ENCODE measurements at regions not wholly inside any gene's neighbourhood (a gene's known extent, or its start where the extent isn't known, plus 50 kb on each side); places are given as distances from the start of the nearest gene placed in this dataset.

DNA sequence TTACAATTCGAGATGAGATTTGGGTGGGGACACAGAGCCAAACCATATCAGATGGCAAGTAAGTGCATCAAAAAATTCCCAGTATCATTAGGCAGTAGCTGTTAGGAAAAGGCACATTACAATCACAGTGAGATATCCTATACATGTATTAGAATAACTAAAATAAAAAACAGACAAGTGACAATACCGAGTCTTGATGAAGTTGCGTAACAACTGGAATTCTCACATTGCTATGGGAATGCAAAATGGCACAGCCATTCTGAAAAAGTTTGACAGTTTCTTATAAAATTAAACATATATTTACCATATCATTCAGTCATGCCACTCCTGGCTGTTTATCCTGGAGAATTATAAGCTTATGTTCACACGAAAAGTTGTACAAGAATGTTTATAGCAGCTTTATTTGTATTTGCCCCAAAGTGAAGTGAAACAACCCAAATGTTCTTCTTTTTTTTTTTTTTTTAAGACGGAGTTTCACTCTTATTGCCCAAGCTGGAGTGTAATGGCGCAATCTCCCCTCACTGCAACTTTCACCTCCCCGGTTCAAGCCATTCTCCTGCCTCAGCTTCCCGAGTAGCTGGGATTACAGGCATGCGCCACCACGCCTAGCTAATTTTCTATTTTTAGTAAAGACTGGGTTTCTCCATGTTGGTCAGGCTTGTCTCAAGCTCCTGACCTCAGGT lies 93.1 kb upstream of the TLE1 start:
- TF ChIP-seq, protein P1, sequence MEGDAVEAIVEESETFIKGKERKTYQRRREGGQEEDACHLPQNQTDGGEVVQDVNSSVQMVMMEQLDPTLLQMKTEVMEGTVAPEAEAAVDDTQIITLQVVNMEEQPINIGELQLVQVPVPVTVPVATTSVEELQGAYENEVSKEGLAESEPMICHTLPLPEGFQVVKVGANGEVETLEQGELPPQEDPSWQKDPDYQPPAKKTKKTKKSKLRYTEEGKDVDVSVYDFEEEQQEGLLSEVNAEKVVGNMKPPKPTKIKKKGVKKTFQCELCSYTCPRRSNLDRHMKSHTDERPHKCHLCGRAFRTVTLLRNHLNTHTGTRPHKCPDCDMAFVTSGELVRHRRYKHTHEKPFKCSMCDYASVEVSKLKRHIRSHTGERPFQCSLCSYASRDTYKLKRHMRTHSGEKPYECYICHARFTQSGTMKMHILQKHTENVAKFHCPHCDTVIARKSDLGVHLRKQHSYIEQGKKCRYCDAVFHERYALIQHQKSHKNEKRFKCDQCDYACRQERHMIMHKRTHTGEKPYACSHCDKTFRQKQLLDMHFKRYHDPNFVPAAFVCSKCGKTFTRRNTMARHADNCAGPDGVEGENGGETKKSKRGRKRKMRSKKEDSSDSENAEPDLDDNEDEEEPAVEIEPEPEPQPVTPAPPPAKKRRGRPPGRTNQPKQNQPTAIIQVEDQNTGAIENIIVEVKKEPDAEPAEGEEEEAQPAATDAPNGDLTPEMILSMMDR (conservative IDR thresholded peaks at IDR 0.05): no peak

DNA sequence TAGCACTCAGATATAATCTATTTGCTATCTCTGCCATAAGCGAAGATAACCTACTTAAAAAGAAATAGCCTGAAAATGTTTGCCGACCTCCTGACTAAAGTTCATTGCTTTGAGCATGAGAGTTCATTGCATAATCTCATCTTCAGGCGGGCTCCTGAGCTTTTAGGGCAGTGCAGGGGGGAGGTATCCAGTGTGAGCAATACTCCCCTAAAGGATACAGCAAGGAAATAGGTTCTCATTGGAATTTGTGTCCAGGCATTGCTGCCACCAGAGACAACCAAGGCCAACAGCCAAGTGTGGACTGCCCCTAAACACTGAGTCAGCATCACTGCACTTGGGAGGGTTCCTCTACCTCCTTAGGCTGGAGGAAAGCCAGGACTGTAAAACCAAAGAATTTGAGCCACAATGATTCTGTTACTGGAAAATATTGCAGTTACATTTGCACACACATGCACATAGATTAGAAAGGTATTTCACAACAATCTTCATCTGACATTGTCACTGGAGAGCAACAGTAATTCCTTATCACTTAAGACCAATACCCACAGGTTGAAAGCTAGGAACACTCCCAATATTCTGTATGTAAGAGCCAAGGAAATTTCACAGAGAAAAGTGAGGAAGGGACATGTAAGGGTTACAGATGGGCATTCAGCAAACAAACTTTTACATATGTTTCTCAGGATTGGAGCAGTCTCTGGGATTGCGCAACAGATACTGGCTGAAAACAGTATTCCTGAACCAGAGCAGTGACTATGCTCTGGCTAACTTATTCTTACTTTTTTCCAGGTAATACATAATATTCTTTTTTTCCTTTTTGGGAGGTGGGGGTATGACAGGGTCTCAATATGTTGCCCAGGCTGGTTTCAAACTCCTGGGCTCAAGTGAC lies 98.6 kb upstream of the TLE1 start:
- TF ChIP-seq, protein P1 (conservative IDR thresholded peaks at IDR 0.05): no peak
- H3K27ac ChIP-seq: no peak overlapping the region

More for the DNA sequence above, 93.1 kb upstream of the TLE1 start:
- no peak overlapping the region for H3K27ac ChIP-seq

DNA sequence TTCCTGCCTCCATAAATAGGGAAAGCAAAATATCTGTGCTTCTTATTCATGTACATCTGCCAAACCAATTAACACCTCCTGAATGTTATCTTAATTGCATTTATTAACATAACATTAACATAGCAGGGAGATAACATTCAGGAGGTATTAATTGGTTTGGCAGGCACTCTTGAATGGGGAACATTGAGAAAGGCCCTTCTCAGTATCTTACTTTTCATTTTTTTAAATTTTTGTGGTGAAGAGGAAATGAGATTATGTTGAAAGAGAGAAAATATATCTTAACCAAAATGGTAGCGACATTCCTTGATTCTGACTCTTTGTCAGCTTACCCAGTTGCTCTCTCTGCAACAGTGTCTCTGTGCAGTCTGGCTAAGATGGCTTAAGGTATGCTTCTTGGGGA lies 100.4 kb upstream of the TLE1 start:
- TF ChIP-seq, protein P1 (conservative IDR thresholded peaks at IDR 0.05): no peak
- H3K27ac ChIP-seq: no peak overlapping the region

DNA sequence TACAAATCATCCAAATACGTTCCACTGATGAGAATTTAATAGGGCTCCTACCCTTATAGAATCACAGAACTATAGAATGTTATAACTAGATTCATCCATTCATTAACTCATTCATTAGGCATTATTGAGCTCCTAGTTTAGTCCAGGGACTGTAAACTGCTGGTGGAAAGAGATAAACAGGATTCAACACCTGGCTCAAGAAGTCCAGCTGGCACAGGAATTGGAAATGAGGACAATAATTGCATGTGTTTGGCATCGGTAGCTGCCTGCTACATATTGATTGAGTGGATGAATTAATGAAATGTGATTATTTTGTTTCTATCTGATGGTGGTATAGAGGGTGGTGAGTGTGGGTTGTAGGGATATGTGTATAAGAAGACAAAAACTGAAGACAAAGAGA lies 100.8 kb upstream of the TLE1 start:
- no peak overlapping the region for H3K27ac ChIP-seq

DNA sequence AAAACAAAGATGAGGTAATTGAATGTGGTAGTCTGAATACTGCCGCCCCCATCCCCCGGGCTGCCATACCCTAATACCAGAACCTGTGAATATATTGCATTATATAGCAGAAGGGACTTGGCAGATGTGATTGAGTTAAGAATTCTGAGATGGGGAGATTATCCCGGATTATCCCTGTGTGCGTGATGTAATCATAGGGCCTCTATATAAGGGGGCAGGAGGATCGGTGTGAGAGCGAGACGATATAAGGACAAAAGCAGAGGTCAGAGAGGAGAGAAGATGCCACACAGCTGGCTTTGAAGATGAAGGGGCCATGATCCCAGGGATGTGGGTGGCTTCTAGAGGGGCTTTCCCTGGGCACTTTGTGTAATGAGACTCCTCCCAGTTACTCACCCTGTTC lies 101.7 kb upstream of the TLE1 start:
- no peak overlapping the region for H3K27ac ChIP-seq
- TF ChIP-seq, protein P1 (conservative IDR thresholded peaks at IDR 0.05): no peak

More for the DNA sequence above, 100.8 kb upstream of the TLE1 start:
- TF ChIP-seq, protein P1 (conservative IDR thresholded peaks at IDR 0.05): no peak

DNA sequence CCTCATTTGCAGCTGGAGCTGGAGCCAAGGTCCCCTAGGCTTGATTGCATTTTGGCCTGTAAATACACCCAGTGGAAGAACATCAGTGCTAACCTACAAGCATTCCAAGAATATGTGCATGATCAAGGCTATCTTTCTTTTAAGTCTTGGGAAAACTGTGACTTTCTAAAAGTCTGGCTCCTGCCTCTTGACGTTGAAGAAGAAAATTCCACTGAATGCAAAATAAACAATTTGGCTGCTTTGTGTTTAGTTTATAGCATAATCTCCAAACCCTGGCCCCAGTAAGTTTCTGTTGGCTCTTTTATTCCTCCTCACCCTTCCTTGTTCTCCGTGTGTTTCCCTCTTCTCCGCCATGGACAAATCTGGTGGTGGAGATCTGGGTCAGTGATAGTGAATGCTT lies 109.3 kb upstream of the TLE1 start:
- no peak overlapping the region for H3K27ac ChIP-seq
- TF ChIP-seq, protein P1 (conservative IDR thresholded peaks at IDR 0.05): no peak

DNA sequence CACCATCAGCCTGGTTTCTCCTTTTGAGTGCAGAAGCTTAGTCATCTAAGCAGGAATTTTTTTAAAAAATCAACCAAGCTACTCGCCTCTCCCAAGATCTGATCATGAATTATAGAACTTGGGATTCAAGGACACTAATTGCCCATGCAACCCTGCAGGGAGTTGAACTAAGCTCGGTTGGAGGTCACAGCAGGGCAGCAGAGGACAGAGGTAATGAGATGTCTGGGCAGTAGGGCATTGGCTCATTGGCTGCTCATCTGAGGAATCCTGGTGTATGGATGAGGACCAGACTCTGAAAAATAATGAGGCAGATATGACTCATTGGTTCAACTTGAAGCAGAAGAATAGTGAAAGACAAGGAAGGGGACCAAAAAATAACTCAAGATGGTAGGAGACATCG lies 111.8 kb upstream of the TLE1 start:
- no peak overlapping the region for H3K27ac ChIP-seq
- TF ChIP-seq, protein P1 (conservative IDR thresholded peaks at IDR 0.05): no peak
